ENCODE measurements at regions not wholly inside any gene's neighbourhood (a gene's known extent, or its start where the extent isn't known, plus 50 kb on each side); places are given as distances from the start of the nearest gene placed in this dataset.

DNA sequence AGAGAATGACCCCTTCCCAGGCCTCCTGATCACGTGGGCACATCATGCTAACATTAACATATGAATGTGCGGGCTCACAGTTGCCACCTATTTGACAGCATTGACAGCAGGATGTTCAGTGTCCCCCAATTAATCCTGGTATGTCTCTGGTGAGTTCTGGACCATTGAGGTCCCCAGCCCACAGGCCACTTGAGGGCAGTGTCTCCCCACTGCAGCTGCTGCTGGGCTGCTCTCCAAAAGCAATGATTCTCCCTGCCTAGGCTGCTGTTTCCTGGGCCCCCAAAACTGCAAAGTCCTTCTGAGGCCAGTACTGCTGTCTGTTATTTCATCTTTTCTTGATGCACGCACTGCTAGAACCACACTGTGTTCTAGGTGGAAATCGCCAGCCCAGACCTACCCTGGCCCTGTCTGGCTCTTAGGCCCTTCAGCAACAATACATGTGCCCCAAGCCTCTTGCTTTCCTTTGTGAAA is 52.7 kb upstream of the MAPK4 start:
- BruUV-seq (replicated peaks): no TSS peak
- TF ChIP-seq, protein P1, sequence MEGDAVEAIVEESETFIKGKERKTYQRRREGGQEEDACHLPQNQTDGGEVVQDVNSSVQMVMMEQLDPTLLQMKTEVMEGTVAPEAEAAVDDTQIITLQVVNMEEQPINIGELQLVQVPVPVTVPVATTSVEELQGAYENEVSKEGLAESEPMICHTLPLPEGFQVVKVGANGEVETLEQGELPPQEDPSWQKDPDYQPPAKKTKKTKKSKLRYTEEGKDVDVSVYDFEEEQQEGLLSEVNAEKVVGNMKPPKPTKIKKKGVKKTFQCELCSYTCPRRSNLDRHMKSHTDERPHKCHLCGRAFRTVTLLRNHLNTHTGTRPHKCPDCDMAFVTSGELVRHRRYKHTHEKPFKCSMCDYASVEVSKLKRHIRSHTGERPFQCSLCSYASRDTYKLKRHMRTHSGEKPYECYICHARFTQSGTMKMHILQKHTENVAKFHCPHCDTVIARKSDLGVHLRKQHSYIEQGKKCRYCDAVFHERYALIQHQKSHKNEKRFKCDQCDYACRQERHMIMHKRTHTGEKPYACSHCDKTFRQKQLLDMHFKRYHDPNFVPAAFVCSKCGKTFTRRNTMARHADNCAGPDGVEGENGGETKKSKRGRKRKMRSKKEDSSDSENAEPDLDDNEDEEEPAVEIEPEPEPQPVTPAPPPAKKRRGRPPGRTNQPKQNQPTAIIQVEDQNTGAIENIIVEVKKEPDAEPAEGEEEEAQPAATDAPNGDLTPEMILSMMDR (IDR thresholded peaks at IDR 0.05; ENCODE audit: unreplicated experiment): peak; percentile 65
- H3K4me1 Mint-ChIP-seq (ENCODE audit: low read depth, unreplicated experiment): no peaks in the 10 kb centered on the region
- H3K36me3 Mint-ChIP-seq (ENCODE audit: insufficient read depth, unreplicated experiment): no peaks in the 10 kb centered on the region
- H3K27ac Mint-ChIP-seq (ENCODE audit: unreplicated experiment): no peak overlapping the region
- peak; percentile 63 for DNase-seq
- H3K4me3 Mint-ChIP-seq (ENCODE audit: low read depth, unreplicated experiment): no peak overlapping the region
- no peaks in the 10 kb centered on the region for H3K9me3 Mint-ChIP-seq (ENCODE audit: low read depth, unreplicated experiment)
- intact Hi-C loops (cut with micrococcal nuclease; ENCODE audit: unreplicated experiment): loop anchor here (1.0 to 5.0 kb wide), 3 partner anchors 135 to 312 kb away; no protein-coding TSS in a partner anchor
- CTCF ChIA-PET: no interaction called here
- H3K27me3 Mint-ChIP-seq (ENCODE audit: unreplicated experiment): peaks cover 87% of the 10 kb centered on the region

DNA sequence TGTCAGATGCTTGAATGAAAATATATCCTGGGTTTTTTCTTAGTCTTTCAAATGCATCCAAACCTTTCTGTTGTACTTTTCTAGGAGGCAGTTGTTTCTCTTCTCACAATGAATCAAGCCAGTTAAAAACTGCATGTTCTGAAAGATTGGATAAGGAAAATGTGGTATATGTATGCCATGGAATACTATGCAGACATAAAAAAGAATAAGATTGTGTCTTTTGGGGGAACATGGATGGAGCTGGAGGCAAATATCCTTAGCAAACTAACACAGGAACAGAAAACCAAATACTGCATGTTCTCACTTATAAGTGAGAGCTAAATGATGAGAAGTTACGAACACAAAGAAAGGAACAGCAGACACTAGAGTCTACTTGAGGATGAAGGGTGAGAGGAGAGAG is 51.7 kb upstream of the MAPK4 start:
- peaks cover 85% of the 10 kb centered on the region for H3K27me3 Mint-ChIP-seq (ENCODE audit: unreplicated experiment)

DNA sequence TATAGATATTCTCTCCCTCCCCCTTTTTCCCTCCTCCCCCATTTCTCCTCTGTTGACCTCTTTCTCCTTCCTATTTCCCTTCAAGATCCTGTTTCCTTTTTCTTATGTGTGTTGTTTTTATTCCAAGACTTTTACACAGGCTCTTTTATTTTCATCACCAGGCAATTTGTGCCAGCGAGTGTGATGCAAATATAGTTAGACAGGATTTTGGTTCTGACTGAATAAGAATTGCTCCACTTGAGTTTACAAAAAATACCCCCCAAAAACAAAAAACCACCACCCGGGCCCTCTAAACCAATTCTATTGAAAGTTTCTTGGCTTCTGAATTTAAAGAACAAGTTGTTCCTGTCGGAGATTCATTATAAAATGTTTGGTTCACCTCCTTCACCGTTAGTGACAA is 50.9 kb upstream of the MAPK4 start:
- intact Hi-C loops (cut with micrococcal nuclease; ENCODE audit: unreplicated experiment): loop anchor here (5.0 kb wide), 1 partner anchor 133 kb away; no protein-coding TSS in a partner anchor
- Mint-ChIP-seq H3K4me1 (ENCODE audit: low read depth, unreplicated experiment) (no peaks in the 10 kb centered on the region), H3K9me3 (ENCODE audit: low read depth, unreplicated experiment) (no peaks in the 10 kb centered on the region)

More for the DNA sequence above, 51.7 kb upstream of the MAPK4 start:
- Mint-ChIP-seq H3K27ac (ENCODE audit: unreplicated experiment) (no peak overlapping the region), H3K4me3 (ENCODE audit: low read depth, unreplicated experiment) (no peak overlapping the region), H3K36me3 (ENCODE audit: insufficient read depth, unreplicated experiment) (no peaks in the 10 kb centered on the region), H3K4me1 (ENCODE audit: low read depth, unreplicated experiment) (no peaks in the 10 kb centered on the region), H3K9me3 (ENCODE audit: low read depth, unreplicated experiment) (no peaks in the 10 kb centered on the region)
- no TSS peak for BruUV-seq (replicated peaks)
- TF ChIP-seq, protein P1 (IDR thresholded peaks at IDR 0.05; ENCODE audit: unreplicated experiment): no peak
- intact Hi-C loops (cut with micrococcal nuclease; ENCODE audit: unreplicated experiment): loop anchor here (5.0 kb wide), 1 partner anchor 134 kb away; no protein-coding TSS in a partner anchor
- CTCF ChIA-PET: no interaction called here
- DNase-seq: no peak

More for the DNA sequence above, 50.9 kb upstream of the MAPK4 start:
- no peak for DNase-seq
- no TSS peak for BruUV-seq (replicated peaks)
- CTCF ChIA-PET: no interaction called here
- peaks cover 86% of the 10 kb centered on the region for H3K27me3 Mint-ChIP-seq (ENCODE audit: unreplicated experiment)
- no peak overlapping the region for H3K27ac Mint-ChIP-seq (ENCODE audit: unreplicated experiment)
- H3K4me3 Mint-ChIP-seq (ENCODE audit: low read depth, unreplicated experiment): no peak overlapping the region
- TF ChIP-seq, protein P1 (IDR thresholded peaks at IDR 0.05; ENCODE audit: unreplicated experiment): no peak
- H3K36me3 Mint-ChIP-seq (ENCODE audit: insufficient read depth, unreplicated experiment): no peaks in the 10 kb centered on the region

Data from Calu3 (cell line).